ENCODE measurements at regions not wholly inside any gene's neighbourhood (a gene's known extent, or its start where the extent isn't known, plus 50 kb on each side); places are given as distances from the start of the nearest gene placed in this dataset.

DNA sequence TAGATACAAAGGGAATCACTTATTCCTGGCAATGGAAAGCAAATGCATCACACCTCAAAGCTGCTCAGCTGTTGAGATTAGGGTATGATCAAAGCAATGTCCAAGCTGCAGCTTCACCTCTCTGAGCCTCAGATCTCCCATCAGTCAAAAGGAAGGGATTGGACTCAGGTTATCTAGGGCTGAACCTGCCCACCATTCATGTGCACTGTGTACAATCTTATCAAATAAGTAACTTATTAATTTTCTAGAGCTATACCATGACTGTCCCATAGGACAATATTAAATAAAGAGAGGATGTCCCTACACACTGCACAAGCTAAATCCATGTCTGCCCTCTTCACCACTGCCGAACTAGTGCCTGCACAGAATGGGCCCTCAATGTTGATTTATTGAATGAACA is 127.0 kb downstream of the HSD17B3 start:
- H3K9me3 ChIP-seq: no peaks in the 10 kb centered on the region
- peaks cover 16% of the 10 kb centered on the region for H3K4me1 ChIP-seq
- TF ChIP-seq POLR2A (IDR thresholded peaks at IDR 0.05): no peak
- TF ChIP-seq, protein P1, sequence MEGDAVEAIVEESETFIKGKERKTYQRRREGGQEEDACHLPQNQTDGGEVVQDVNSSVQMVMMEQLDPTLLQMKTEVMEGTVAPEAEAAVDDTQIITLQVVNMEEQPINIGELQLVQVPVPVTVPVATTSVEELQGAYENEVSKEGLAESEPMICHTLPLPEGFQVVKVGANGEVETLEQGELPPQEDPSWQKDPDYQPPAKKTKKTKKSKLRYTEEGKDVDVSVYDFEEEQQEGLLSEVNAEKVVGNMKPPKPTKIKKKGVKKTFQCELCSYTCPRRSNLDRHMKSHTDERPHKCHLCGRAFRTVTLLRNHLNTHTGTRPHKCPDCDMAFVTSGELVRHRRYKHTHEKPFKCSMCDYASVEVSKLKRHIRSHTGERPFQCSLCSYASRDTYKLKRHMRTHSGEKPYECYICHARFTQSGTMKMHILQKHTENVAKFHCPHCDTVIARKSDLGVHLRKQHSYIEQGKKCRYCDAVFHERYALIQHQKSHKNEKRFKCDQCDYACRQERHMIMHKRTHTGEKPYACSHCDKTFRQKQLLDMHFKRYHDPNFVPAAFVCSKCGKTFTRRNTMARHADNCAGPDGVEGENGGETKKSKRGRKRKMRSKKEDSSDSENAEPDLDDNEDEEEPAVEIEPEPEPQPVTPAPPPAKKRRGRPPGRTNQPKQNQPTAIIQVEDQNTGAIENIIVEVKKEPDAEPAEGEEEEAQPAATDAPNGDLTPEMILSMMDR (IDR thresholded peaks at IDR 0.05): no peak
- H3K27ac ChIP-seq: no peak overlapping the region
- intact Hi-C loops (cut with DNase I): no loop called here
- no peak for DNase-seq
- ATAC-seq: no peak
- 93 to 100% methylated on average over 1 of the region's 1 CpG for WGBS, 2 donors
- H3K4me3 ChIP-seq: no peak overlapping the region
- no peaks in the 10 kb centered on the region for H3K27me3 ChIP-seq
- no peaks in the 10 kb centered on the region for H3K36me3 ChIP-seq (replicated peaks in 1 of 2; ENCODE audit: insufficient read depth in 1 of 2, low read depth in 2 of 2)

DNA sequence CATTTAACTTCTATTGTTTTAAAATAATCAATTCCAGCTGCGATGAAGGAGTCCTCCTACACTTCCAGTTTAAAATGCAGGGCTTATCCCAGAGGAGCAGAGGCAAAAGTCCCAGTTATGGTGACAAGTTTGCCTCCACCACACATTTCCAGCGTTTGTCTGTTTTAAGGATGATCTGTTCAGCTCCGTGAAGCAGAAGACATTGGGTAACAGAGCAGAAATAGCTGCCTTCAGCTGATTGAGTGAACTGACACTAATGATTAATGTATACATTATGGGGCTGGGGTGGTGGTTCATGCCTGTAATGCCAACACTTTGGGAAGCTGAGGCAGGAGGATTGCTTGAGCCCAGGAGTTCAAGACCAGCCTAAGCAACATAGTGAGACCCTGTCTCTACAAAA is 127.6 kb downstream of the HSD17B3 start:
- Histone ChIP-seq H3K4me1 (peaks cover 22% of the 10 kb centered on the region), H3K36me3 (replicated peaks in 1 of 2; ENCODE audit: insufficient read depth in 1 of 2, low read depth in 2 of 2) (no peaks in the 10 kb centered on the region), H3K4me3 (no peak overlapping the region), H3K9me3 (no peaks in the 10 kb centered on the region), H3K27ac (no peak overlapping the region), H3K27me3 (no peaks in the 10 kb centered on the region)
- DNase-seq: no peak
- intact Hi-C loops (cut with DNase I): no loop called here
- 68 to 72% methylated on average over 3 of the region's 3 CpGs for WGBS, 2 donors
- ATAC-seq: no peak
- TF ChIP-seq, protein P1 (IDR thresholded peaks at IDR 0.05): no peak
- no peak for TF ChIP-seq POLR2A (IDR thresholded peaks at IDR 0.05)

DNA sequence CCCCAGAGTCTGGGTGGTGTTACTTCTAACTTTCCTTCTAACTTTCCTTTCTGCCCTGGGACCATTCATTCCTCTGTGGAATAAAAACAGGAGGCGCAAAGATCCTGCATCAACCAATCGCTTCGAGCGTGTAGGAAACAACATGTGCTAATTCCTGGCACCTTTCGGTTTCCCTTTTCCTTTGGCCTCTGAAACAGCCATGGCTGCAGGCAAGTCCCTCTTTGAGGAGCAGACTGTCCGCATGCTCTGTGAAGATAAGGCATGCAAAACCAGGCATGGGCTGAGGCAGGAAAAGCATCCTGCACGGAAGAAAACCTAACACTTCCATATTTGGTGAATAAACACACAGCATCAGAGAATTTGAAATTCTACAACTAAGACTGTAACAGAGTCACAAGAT is 128.3 kb downstream of the HSD17B3 start:
- intact Hi-C loops (cut with DNase I): no loop called here
- Histone ChIP-seq H3K27me3 (no peaks in the 10 kb centered on the region), H3K4me1 (peaks cover 22% of the 10 kb centered on the region), H3K9me3 (no peaks in the 10 kb centered on the region), H3K36me3 (replicated peaks in 1 of 2; ENCODE audit: insufficient read depth in 1 of 2, low read depth in 2 of 2) (no peaks in the 10 kb centered on the region), H3K27ac (peak overlapping the region in 1 of 4 donors; percentile 22), H3K4me3 (no peak overlapping the region)
- WGBS, 2 donors: 82 to 86% methylated on average over 7 of the region's 7 CpGs
- TF ChIP-seq, protein P1 (IDR thresholded peaks at IDR 0.05): no peak
- no peak for TF ChIP-seq POLR2A (IDR thresholded peaks at IDR 0.05)
- ATAC-seq: no peak
- DNase-seq: no peak

DNA sequence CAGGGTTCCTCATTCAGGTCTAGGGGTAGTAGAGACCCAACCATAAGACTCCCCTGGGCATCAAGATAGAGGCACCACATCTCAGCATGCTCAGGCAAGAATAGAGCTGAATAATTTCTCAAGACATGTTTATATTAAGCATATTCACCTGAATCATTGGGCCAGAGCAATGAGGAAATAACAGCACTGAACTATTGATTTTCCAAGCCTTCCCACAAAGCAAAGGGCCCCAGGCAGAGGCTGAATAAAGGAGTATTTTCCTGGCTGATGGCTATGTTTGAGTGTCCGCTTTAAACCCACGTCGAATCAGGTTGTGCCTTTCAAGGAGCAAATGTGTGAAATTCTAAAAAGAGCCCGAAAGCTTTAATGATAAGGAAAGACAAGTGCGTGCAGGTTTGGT is 129.2 kb downstream of the HSD17B3 start:
- DNase-seq: no peak
- Histone ChIP-seq H3K36me3 (replicated peaks in 1 of 2; ENCODE audit: insufficient read depth in 1 of 2, low read depth in 2 of 2) (no peaks in the 10 kb centered on the region), H3K4me1 (peaks cover 22% of the 10 kb centered on the region), H3K9me3 (no peaks in the 10 kb centered on the region), H3K4me3 (no peak overlapping the region), H3K27ac (peak overlapping the region in 3 of 4 donors; percentile 22 to 66 (median 37)), H3K27me3 (no peaks in the 10 kb centered on the region)
- no peak for TF ChIP-seq POLR2A (IDR thresholded peaks at IDR 0.05)
- intact Hi-C loops (cut with DNase I): no loop called here
- 51 to 59% methylated on average over 5 of the region's 5 CpGs for WGBS, 2 donors
- ATAC-seq: peak; percentile 70

DNA sequence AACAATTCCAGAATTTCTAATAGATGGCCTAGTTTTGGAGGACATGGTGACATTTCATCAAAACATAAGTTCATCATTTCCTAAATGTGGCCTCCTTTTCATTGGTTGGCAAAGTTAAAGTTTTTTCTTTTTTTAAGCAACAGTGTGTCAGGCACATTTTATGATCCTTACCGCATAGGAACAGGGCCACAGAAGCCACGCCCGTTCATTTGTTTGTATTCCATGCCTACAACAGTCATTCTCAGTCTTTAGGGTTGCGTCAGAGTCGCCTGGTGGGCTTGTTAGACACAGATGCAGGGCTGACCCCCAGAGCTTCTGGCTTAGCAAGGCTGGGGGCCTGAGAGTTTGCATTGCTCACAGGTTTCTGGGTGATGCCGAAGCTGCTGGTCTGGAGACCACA is 130.2 kb downstream of the HSD17B3 start:
- no peak for ATAC-seq
- TF ChIP-seq, protein P1 (IDR thresholded peaks at IDR 0.05): no peak
- no peak for TF ChIP-seq POLR2A (IDR thresholded peaks at IDR 0.05)
- no peaks in the 10 kb centered on the region for H3K27me3 ChIP-seq
- DNase-seq: no peak
- intact Hi-C loops (cut with DNase I): no loop called here
- no peak overlapping the region for H3K4me3 ChIP-seq
- 78 to 87% methylated on average over 6 of the region's 6 CpGs for WGBS, 2 donors
- H3K27ac ChIP-seq: no peak overlapping the region
- H3K36me3 ChIP-seq (replicated peaks in 1 of 2; ENCODE audit: insufficient read depth in 1 of 2, low read depth in 2 of 2): no peaks in the 10 kb centered on the region
- H3K4me1 ChIP-seq: peaks cover 15% of the 10 kb centered on the region
- no peaks in the 10 kb centered on the region for H3K9me3 ChIP-seq

All from body of pancreas (tissue), 4 donors.